Lower lobe of right lung (tissue), 2 donors: ENCODE measurements at regions not wholly inside any gene's neighbourhood (a gene's known extent, or its start where the extent isn't known, plus 50 kb on each side); places are given as distances from the start of the nearest gene placed in this dataset.
A peak's percentile ranks its signal among the peaks of the same experiment; 100 is the strongest.
"Not testable (repeated sequence)": the region's sequence is repeated elsewhere in the genome, so short reads cannot be mapped to it uniquely, and the experiment has no call there.

Experiments used
- ATAC-seq, 2 donors: fragments of 200-7000 bp; cut with Tn5 transposase; one replicate each; pipeline ENCODE4 v1.9.1; 2020 to 2022; ENCODE audit warnings: mild to moderate bottlenecking in 2 of 2, moderate library complexity in 2 of 2
- DNase-seq: peaks from one replicate; pipeline ENCODE4 v3.0.0-alpha.2; 2020
- H3K27ac ChIP-seq: fragments of 200-600 bp; one replicate; pipeline ENCODE4 v1.8.0; 2022
- H3K27me3 ChIP-seq: fragments of 200-600 bp; one replicate; pipeline ENCODE4 v1.8.0; 2022; ENCODE audit warnings: low read depth
- H3K36me3 ChIP-seq: fragments of 200-600 bp; one replicate; pipeline ENCODE4 v1.8.0; 2022; ENCODE audit warnings: mild to moderate bottlenecking
- H3K4me1 ChIP-seq: fragments of 200-600 bp; one replicate; pipeline ENCODE4 v1.8.0; 2022
- H3K4me3 ChIP-seq: fragments of 200-600 bp; one replicate; pipeline ENCODE4 v1.8.0; 2022; ENCODE audit warnings: mild to moderate bottlenecking
- H3K9me3 ChIP-seq: fragments of 200-600 bp; one replicate; pipeline ENCODE4 v1.8.0; 2022
- CTCF ChIP-seq: fragments of 200-600 bp; IDR thresholded peaks from one replicate; pipeline ENCODE4 v1.8.0; 2022; ENCODE audit warnings: antibody characterized with exemption, mild to moderate bottlenecking
- intact Hi-C: fragments of 100-400 bp; cut with DNase I; formaldehyde crosslinking; loops from one replicate; pipeline ENCODE4 v1.11.0; 2022
- donor health status: DM: no; HTN: yes; CAD: no; lungs with severe emphysema.

GRCh38 chr21:28283641-28284490 is 708.8 kb downstream of the LTN1 start:
- Histone ChIP-seq H3K27ac (no peak overlapping the region), H3K4me1 (peaks cover 12% of the 10 kb centered on the region), H3K27me3 (no peaks in the 10 kb centered on the region), H3K4me3 (no peak overlapping the region), H3K9me3 (no peaks in the 10 kb centered on the region), H3K36me3 (no peaks in the 10 kb centered on the region)
- peak; percentile 56 to 75 for ATAC-seq
- no peak for DNase-seq
- intact Hi-C loops = no loop called here
- no peak for TF ChIP-seq CTCF

- ATAC-seq = no peak
- H3K9me3 ChIP-seq = no peaks in the 10 kb centered on the region
- no peak for TF ChIP-seq CTCF
- no peak overlapping the region for H3K4me3 ChIP-seq
- H3K27me3 ChIP-seq = no peaks in the 10 kb centered on the region
- intact Hi-C loops = no loop called here
- H3K4me1 ChIP-seq = peaks cover 12% of the 10 kb centered on the region
- no peak overlapping the region for H3K27ac ChIP-seq
- H3K36me3 ChIP-seq = no peaks in the 10 kb centered on the region
- DNase-seq = no peak
Observed at GRCh38 chr21:28282833-28283232, 709.8 kb downstream of the LTN1 start.

- intact Hi-C loops, H3K9me3 ChIP-seq, H3K4me3 ChIP-seq, ATAC-seq, DNase-seq, H3K27me3 ChIP-seq, H3K36me3 ChIP-seq, H3K27ac ChIP-seq: not testable (repeated sequence)
- H3K4me1 ChIP-seq = peaks cover 12% of the 10 kb centered on the region
Observed at GRCh38 chr21:28281357-28281756, 711.3 kb downstream of the LTN1 start.

GRCh38 chr21:28280611-28281010 is 712.1 kb downstream of the LTN1 start:
- Histone ChIP-seq H3K36me3 (no peaks in the 10 kb centered on the region), H3K27ac (no peak overlapping the region), H3K4me3 (no peak overlapping the region), H3K4me1 (peaks cover 12% of the 10 kb centered on the region), H3K9me3 (no peaks in the 10 kb centered on the region), H3K27me3 (no peaks in the 10 kb centered on the region)
- no peak for TF ChIP-seq CTCF
- DNase-seq (no peak), ATAC-seq (no peak)
- intact Hi-C loops = no loop called here

GRCh38 chr21:28277324-28277723 is 715.4 kb downstream of the LTN1 start:
- Histone ChIP-seq H3K36me3 (no peaks in the 10 kb centered on the region), H3K27ac (no peak overlapping the region), H3K4me3 (no peak overlapping the region), H3K9me3 (no peaks in the 10 kb centered on the region), H3K4me1 (no peaks in the 10 kb centered on the region), H3K27me3 (no peaks in the 10 kb centered on the region)
- DNase-seq (no peak), ATAC-seq (no peak)
- intact Hi-C loops = no loop called here
- TF ChIP-seq CTCF = no peak

- TF ChIP-seq CTCF = no peak
- ATAC-seq (no peak), DNase-seq (no peak)
- Histone ChIP-seq H3K9me3 (no peaks in the 10 kb centered on the region), H3K27ac (no peak overlapping the region), H3K36me3 (no peaks in the 10 kb centered on the region), H3K27me3 (no peaks in the 10 kb centered on the region), H3K4me1 (no peaks in the 10 kb centered on the region), H3K4me3 (no peak overlapping the region)
- intact Hi-C loops = no loop called here
Observed at GRCh38 chr21:28272272-28272992, 720.2 kb downstream of the LTN1 start.
